SK-N-SH treated with all-trans-retinoic acid at 6 μM for 48 hours (cell line): ENCODE measurements at regions not wholly inside any gene's neighbourhood (a gene's known extent, or its start where the extent isn't known, plus 50 kb on each side); places are given as distances from the start of the nearest gene placed in this dataset.

Experiments
- ATAC-seq: fragments of 200-7000 bp; cut with Tn5 transposase; 3 replicates; pipeline ENCODE4 v1.9.1; 2020; ENCODE audit warnings: mild to moderate bottlenecking, moderate library complexity
- BACH2 ChIP-seq: fragments of 250-450 bp; sonication (Bioruptor Pico); IDR thresholded peaks from 2 replicates; pipeline ENCODE4 v1.9.0; 2021; ENCODE audit warnings: mild to moderate bottlenecking, borderline replicate concordance
- CREB5 ChIP-seq: fragments of 250-450 bp; sonication (Bioruptor Pico); IDR thresholded peaks from 2 replicates; pipeline ENCODE4 v1.5.1; 2020; ENCODE audit warnings: low read depth, mild to moderate bottlenecking, moderate library complexity
- CSRNP3 ChIP-seq: fragments of 250-450 bp; sonication (Bioruptor Pico); IDR thresholded peaks from 2 replicates; pipeline ENCODE4 v1.5.1; 2021; ENCODE audit warnings: mild to moderate bottlenecking, moderate library complexity
- ESRRG ChIP-seq: fragments of 250-450 bp; sonication (Bioruptor Pico); IDR thresholded peaks from 2 replicates; pipeline ENCODE4 v1.6.1; 2021; ENCODE audit warnings: mild to moderate bottlenecking
- GLIS3 ChIP-seq: fragments of 250-450 bp; sonication (Bioruptor Pico); IDR thresholded peaks from 2 replicates; pipeline ENCODE4 v1.5.0; 2020; ENCODE audit warnings: mild to moderate bottlenecking, moderate library complexity
- ISL1 ChIP-seq: fragments of 250-450 bp; sonication (Bioruptor Pico); IDR thresholded peaks from 2 replicates; pipeline ENCODE4 v2.1.2; 2022; ENCODE audit warnings: mild to moderate bottlenecking, moderate library complexity
- PATZ1 ChIP-seq: fragments of 250-450 bp; sonication (Bioruptor Pico); IDR thresholded peaks from 2 replicates; pipeline ENCODE4 v1.8.0; 2020; ENCODE audit warnings: mild to moderate bottlenecking, moderate library complexity, borderline replicate concordance
- POU6F1 ChIP-seq: fragments of 250-450 bp; sonication (Bioruptor Pico); IDR thresholded peaks from 2 replicates; pipeline ENCODE4 v1.8.0; 2021; ENCODE audit warnings: low read depth, mild to moderate bottlenecking, moderate library complexity, borderline replicate concordance
- PPARA ChIP-seq: fragments of 250-450 bp; sonication (Bioruptor Pico); IDR thresholded peaks from 2 replicates; pipeline ENCODE4 v1.5.0; 2020; ENCODE audit warnings: mild to moderate bottlenecking, borderline replicate concordance
- RARB ChIP-seq: fragments of 250-450 bp; sonication (Bioruptor Pico); IDR thresholded peaks from 2 replicates; pipeline ENCODE4 v1.8.0; 2021; ENCODE audit warnings: mild to moderate bottlenecking, moderate library complexity
- SNAI2 ChIP-seq: fragments of 250-450 bp; sonication (Bioruptor Pico); IDR thresholded peaks from 2 replicates; pipeline ENCODE4 v1.5.0; 2020; ENCODE audit warnings: mild to moderate bottlenecking, moderate library complexity
- TCF4 ChIP-seq: fragments of 250-450 bp; sonication (Bioruptor Pico); IDR thresholded peaks from 2 replicates; pipeline ENCODE4 v1.8.0; 2021; ENCODE audit warnings: mild to moderate bottlenecking, moderate library complexity, borderline replicate concordance
- TOX ChIP-seq: fragments of 250-450 bp; sonication (Bioruptor Pico); IDR thresholded peaks from 2 replicates; pipeline ENCODE4 v1.8.0; 2021; ENCODE audit warnings: mild to moderate bottlenecking, moderate library complexity, borderline replicate concordance
- TSHZ2 ChIP-seq: fragments of 250-450 bp; sonication (Bioruptor Pico); IDR thresholded peaks from 2 replicates; pipeline ENCODE4 v1.5.0; 2020; ENCODE audit warnings: mild to moderate bottlenecking, moderate library complexity
- ZFP30 ChIP-seq: fragments of 450-650 bp; formaldehyde crosslinking; IDR thresholded peaks from 2 replicates; pipeline ENCODE4 v1.5.0; 2022; ENCODE audit warnings: mild to moderate bottlenecking, moderate library complexity
- ZNF565 ChIP-seq: fragments of 450-650 bp; formaldehyde crosslinking; conservative IDR thresholded peaks from 2 replicates; pipeline ENCODE4 v1.5.0; 2020; ENCODE audit warnings: low read depth, mild to moderate bottlenecking, moderate library complexity
- ZNF70 ChIP-seq: fragments of 450-650 bp; formaldehyde crosslinking; IDR thresholded peaks from 2 replicates; pipeline ENCODE4 v1.5.0; 2020; ENCODE audit warnings: mild to moderate bottlenecking, moderate library complexity
- ZNF8 ChIP-seq: fragments of 450-650 bp; formaldehyde crosslinking; IDR thresholded peaks from 2 replicates; pipeline ENCODE4 v1.5.0; 2020; ENCODE audit warnings: mild to moderate bottlenecking, moderate library complexity

- ATAC-seq: no peak
- TF ChIP-seq PPARA (CRISPR knock-in tag): no peak
- no peak for TF ChIP-seq RARB (CRISPR knock-in tag)
- no peak for TF ChIP-seq PATZ1 (CRISPR knock-in tag)
- TF ChIP-seq ZNF8 (CRISPR knock-in tag): no peak
- TF ChIP-seq TCF4 (CRISPR knock-in tag): no peak
Observed at GRCh38 chr3:194961149-194961548, 275.5 kb downstream of the FAM43A start.

- no peak for TF ChIP-seq ISL1 (CRISPR knock-in tag)
- TF ChIP-seq PATZ1 (CRISPR knock-in tag): no peak
- TF ChIP-seq ZNF8 (CRISPR knock-in tag): no peak
- no peak for TF ChIP-seq CSRNP3 (CRISPR knock-in tag)
- no peak for TF ChIP-seq ZNF565 (CRISPR knock-in tag)
- TF ChIP-seq ESRRG (CRISPR knock-in tag): no peak
- TF ChIP-seq BACH2 (CRISPR knock-in tag): no peak
- TF ChIP-seq POU6F1 (CRISPR knock-in tag): no peak
- TF ChIP-seq SNAI2: no peak
- no peak for TF ChIP-seq CREB5 (CRISPR knock-in tag)
- TF ChIP-seq TSHZ2 (CRISPR knock-in tag): no peak
- TF ChIP-seq GLIS3 (CRISPR knock-in tag): no peak
- no peak for TF ChIP-seq ZNF70 (CRISPR knock-in tag)
- TF ChIP-seq, all 23 proteins: peak for 0
- no peak for ATAC-seq
Observed at GRCh38 chr3:194961571-194961970, 275.9 kb downstream of the FAM43A start.

- no peak for ATAC-seq
- no peak for TF ChIP-seq ESRRG (CRISPR knock-in tag)
- TF ChIP-seq BACH2 (CRISPR knock-in tag): no peak
- no peak for TF ChIP-seq ZNF565 (CRISPR knock-in tag)
- TF ChIP-seq ZFP30: no peak
- TF ChIP-seq ISL1 (CRISPR knock-in tag): no peak
- no peak for TF ChIP-seq TSHZ2 (CRISPR knock-in tag)
- no peak for TF ChIP-seq TCF4 (CRISPR knock-in tag)
- TF ChIP-seq PATZ1 (CRISPR knock-in tag): no peak
- TF ChIP-seq POU6F1 (CRISPR knock-in tag): no peak
- no peak for TF ChIP-seq TOX
Observed at GRCh38 chr3:194962056-194962455, 276.4 kb downstream of the FAM43A start.
